BLaER1 (cell line): ENCODE measurements at regions not wholly inside any gene's neighbourhood (a gene's known extent, or its start where the extent isn't known, plus 50 kb on each side); places are given as distances from the start of the nearest gene placed in this dataset.

Source experiments
- H3K27ac ChIP-seq: shearing (Covaris generic); formaldehyde crosslinking; 2 replicates; pipeline ENCODE4 v1.8.1; 2022
- H3K27me3 ChIP-seq: shearing (Covaris generic); formaldehyde crosslinking; 2 replicates; pipeline ENCODE4 v1.8.1; 2022
- H3K36me3 ChIP-seq: shearing (Covaris generic); formaldehyde crosslinking; 2 replicates; pipeline ENCODE4 v1.8.1; 2022
- H3K4me1 ChIP-seq: shearing (Covaris generic); formaldehyde crosslinking; 2 replicates; pipeline ENCODE4 v1.8.1; 2022
- H3K4me2 ChIP-seq: shearing (Covaris generic); formaldehyde crosslinking; 2 replicates; pipeline ENCODE4 v1.8.1; 2022
- H3K4me3 ChIP-seq: shearing (Covaris generic); formaldehyde crosslinking; 2 replicates; pipeline ENCODE4 v1.8.1; 2022
- H3K9ac ChIP-seq: shearing (Covaris generic); formaldehyde crosslinking; 2 replicates; pipeline ENCODE4 v1.8.1; 2022
- H3K9me3 ChIP-seq: shearing (Covaris generic); formaldehyde crosslinking; 2 replicates; pipeline ENCODE4 v1.8.1; 2022
- H4K20me1 ChIP-seq: shearing (Covaris generic); formaldehyde crosslinking; 2 replicates; pipeline ENCODE4 v1.8.1; 2022
- Cebpa-rat ChIP-seq: shearing (Covaris generic); IDR thresholded peaks from 2 replicates; pipeline ENCODE4 v1.8.1; 2022

GRCh38 chr12:90899456-90900182, 55.4 kb downstream of the CCER1 start:
- Histone ChIP-seq H3K4me2 (no peak overlapping the region), H4K20me1 (no peaks in the 10 kb centered on the region), H3K36me3 (no peaks in the 10 kb centered on the region), H3K27ac (no peak overlapping the region), H3K27me3 (no peaks in the 10 kb centered on the region), H3K4me3 (no peak overlapping the region), H3K9me3 (no peaks in the 10 kb centered on the region), H3K9ac (no peak overlapping the region), H3K4me1 (no peaks in the 10 kb centered on the region)
- TF ChIP-seq Cebpa-rat = no peak

GRCh38 chr12:90897986-90898385, 57.0 kb downstream of the CCER1 start:
- Histone ChIP-seq H3K4me1 (no peaks in the 10 kb centered on the region), H3K9ac (no peak overlapping the region), H3K4me3 (no peak overlapping the region), H4K20me1 (no peaks in the 10 kb centered on the region), H3K27me3 (no peaks in the 10 kb centered on the region), H3K36me3 (no peaks in the 10 kb centered on the region), H3K4me2 (no peak overlapping the region), H3K27ac (no peak overlapping the region), H3K9me3 (no peaks in the 10 kb centered on the region)
- no peak for TF ChIP-seq Cebpa-rat

DNA sequence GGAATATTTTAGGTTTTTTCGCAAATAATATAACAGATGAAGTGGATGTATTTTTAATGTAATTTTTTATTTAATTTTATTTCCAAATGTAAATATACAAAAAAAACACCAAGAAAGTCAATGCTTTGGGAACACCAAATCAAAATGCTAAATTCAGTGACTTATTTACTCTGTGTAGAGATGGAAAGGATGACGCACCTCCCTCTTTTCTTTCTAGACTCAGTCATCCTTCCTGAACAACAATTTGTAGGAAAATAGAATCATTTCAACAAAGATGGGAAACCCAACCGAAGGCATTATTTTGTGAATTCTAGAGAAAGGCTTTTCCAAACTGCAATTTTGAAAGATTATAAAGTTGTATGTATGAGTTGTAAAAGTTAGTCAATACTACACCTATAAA, 57.7 kb downstream of the CCER1 start:
- H3K27me3 ChIP-seq = no peaks in the 10 kb centered on the region
- no peak for TF ChIP-seq Cebpa-rat
- H3K9ac ChIP-seq = no peak overlapping the region
- no peak overlapping the region for H3K4me3 ChIP-seq
- H4K20me1 ChIP-seq = no peaks in the 10 kb centered on the region
- no peak overlapping the region for H3K27ac ChIP-seq
- H3K9me3 ChIP-seq = no peaks in the 10 kb centered on the region
- no peaks in the 10 kb centered on the region for H3K4me1 ChIP-seq
- H3K4me2 ChIP-seq = no peak overlapping the region
- H3K36me3 ChIP-seq = no peaks in the 10 kb centered on the region

DNA sequence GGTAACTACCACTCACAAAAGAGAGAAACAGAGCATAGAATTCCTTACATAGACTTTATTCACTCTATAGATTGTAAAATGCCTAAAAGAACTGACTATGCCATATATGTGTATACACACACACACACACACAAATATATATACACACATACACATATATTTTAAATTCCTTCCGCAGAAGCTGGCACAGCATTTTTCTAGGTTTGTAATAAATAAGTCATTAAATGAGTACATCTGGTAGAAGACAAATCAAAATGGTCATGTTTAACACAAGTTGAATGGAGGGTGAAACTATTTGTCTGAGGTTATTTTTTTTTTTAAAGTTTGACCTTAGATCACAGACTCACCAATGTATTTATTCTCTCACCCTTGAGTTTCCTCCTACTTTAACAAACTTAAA, 58.2 kb downstream of the CCER1 start:
- H3K4me1 ChIP-seq = no peaks in the 10 kb centered on the region
- TF ChIP-seq Cebpa-rat = no peak
- H3K27me3 ChIP-seq = no peaks in the 10 kb centered on the region
- no peak overlapping the region for H3K9ac ChIP-seq
- H3K4me3 ChIP-seq = no peak overlapping the region
- H3K4me2 ChIP-seq = no peak overlapping the region
- H3K36me3 ChIP-seq = no peaks in the 10 kb centered on the region
- no peak overlapping the region for H3K27ac ChIP-seq
- H4K20me1 ChIP-seq = no peaks in the 10 kb centered on the region
- H3K9me3 ChIP-seq = no peaks in the 10 kb centered on the region

DNA sequence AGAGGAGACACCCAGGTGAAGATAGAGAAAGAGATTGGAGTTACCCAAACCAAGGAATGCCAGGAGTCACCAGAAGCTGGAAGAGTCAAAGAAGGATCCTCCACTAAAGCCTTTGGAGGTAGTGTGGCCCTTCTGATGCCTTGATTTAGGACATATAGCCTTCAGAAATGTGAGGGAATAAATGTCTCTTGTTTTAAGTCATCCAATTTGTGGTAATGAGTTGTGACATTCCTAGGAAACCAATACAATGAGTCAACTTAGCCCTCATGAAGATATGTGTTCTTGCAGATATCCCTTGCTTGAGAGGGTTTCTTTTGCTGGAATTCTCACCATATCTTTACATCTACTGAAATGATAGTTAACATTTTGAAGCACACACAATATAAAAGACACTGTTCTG, 58.8 kb downstream of the CCER1 start:
- TF ChIP-seq Cebpa-rat = no peak
- no peaks in the 10 kb centered on the region for H3K9me3 ChIP-seq
- no peaks in the 10 kb centered on the region for H3K4me1 ChIP-seq
- no peak overlapping the region for H3K27ac ChIP-seq
- no peak overlapping the region for H3K9ac ChIP-seq
- no peaks in the 10 kb centered on the region for H3K27me3 ChIP-seq
- H3K4me2 ChIP-seq = no peak overlapping the region
- no peaks in the 10 kb centered on the region for H3K36me3 ChIP-seq
- H4K20me1 ChIP-seq = no peaks in the 10 kb centered on the region
- no peak overlapping the region for H3K4me3 ChIP-seq

GRCh38 chr12:90888316-90888715, 66.7 kb downstream of the CCER1 start:
- no peaks in the 10 kb centered on the region for H4K20me1 ChIP-seq
- no peak overlapping the region for H3K4me2 ChIP-seq
- TF ChIP-seq Cebpa-rat = no peak
- H3K27me3 ChIP-seq = no peaks in the 10 kb centered on the region
- H3K4me1 ChIP-seq = no peaks in the 10 kb centered on the region
- no peak overlapping the region for H3K9ac ChIP-seq
- H3K27ac ChIP-seq = no peak overlapping the region
- no peaks in the 10 kb centered on the region for H3K36me3 ChIP-seq
- no peaks in the 10 kb centered on the region for H3K9me3 ChIP-seq
- H3K4me3 ChIP-seq = no peak overlapping the region

GRCh38 chr12:90883456-90883855, 71.5 kb downstream of the CCER1 start:
- no peak for TF ChIP-seq Cebpa-rat
- Histone ChIP-seq H4K20me1 (no peaks in the 10 kb centered on the region), H3K9ac (no peak overlapping the region), H3K4me3 (no peak overlapping the region), H3K27ac (no peak overlapping the region), H3K4me1 (no peaks in the 10 kb centered on the region), H3K4me2 (no peak overlapping the region), H3K36me3 (no peaks in the 10 kb centered on the region), H3K9me3 (no peaks in the 10 kb centered on the region), H3K27me3 (no peaks in the 10 kb centered on the region)

DNA sequence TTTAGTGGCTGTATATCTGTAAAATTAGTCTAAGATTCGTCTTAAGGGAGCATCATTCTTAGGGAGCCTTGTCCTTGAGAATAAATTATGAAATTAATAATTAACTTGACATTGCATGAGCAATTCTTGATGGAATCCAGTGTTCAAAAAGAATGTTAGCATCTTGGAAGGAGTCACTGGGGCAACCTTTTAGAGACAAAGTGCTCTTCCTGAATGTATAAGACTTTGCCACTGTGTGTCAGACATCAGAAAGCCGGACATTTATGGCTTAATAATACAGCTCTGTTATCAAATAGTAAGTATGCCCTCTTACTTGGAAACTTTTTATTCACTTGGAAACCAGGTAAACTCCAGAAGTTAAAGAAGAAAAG, 83.3 kb downstream of the CCER1 start:
- Histone ChIP-seq H3K4me2 (no peak overlapping the region), H3K4me3 (no peak overlapping the region), H3K4me1 (no peaks in the 10 kb centered on the region), H3K9ac (no peak overlapping the region), H3K36me3 (no peaks in the 10 kb centered on the region), H3K27me3 (no peaks in the 10 kb centered on the region), H4K20me1 (no peaks in the 10 kb centered on the region), H3K27ac (no peak overlapping the region), H3K9me3 (no peaks in the 10 kb centered on the region)
- no peak for TF ChIP-seq Cebpa-rat

DNA sequence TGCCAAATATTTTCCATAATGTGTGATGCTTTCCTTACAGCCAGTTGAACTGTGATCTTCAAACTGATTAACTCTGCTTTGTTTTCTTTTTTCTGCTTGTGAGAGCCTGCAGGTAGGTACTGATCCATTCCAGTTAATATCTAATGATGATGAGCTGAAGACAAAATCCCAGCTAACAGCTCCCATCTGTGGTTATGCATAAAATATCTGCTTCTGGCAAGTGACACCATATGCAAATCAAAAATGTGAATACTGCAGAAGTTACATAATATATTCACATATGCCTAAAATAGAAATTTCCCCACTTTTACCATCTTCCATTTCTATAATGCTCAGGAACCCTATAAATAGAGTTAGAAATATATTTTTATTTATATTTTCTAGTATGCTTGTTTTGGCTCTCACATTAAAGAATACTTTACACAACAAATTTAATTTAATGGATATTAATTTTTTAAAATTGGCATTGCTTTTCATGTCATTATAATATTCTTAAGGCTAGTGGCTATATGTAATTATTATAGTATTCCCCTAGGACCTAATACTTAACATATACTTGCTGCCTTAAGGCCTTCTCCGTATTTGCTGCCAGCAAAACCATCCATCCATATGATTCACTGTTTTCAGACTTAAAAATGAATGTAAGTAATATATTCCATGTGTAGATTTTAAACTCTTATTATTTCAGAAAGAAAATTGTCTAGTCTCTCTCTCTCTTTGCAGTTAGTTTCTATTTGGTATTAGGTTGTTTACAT, 83.8 kb downstream of the CCER1 start:
- no peaks in the 10 kb centered on the region for H3K4me1 ChIP-seq
- H3K27ac ChIP-seq = no peak overlapping the region
- H3K4me2 ChIP-seq = no peak overlapping the region
- H3K9me3 ChIP-seq = no peaks in the 10 kb centered on the region
- no peaks in the 10 kb centered on the region for H3K36me3 ChIP-seq
- no peak overlapping the region for H3K4me3 ChIP-seq
- H3K9ac ChIP-seq = no peak overlapping the region
- TF ChIP-seq Cebpa-rat = no peak
- H4K20me1 ChIP-seq = no peaks in the 10 kb centered on the region
- H3K27me3 ChIP-seq = no peaks in the 10 kb centered on the region

GRCh38 chr12:90868626-90869025, 86.3 kb downstream of the CCER1 start:
- H3K4me2 ChIP-seq = no peak overlapping the region
- TF ChIP-seq Cebpa-rat = no peak
- H3K36me3 ChIP-seq = no peaks in the 10 kb centered on the region
- H3K9me3 ChIP-seq = no peaks in the 10 kb centered on the region
- H3K27ac ChIP-seq = no peak overlapping the region
- H3K4me3 ChIP-seq = no peak overlapping the region
- H3K4me1 ChIP-seq = no peaks in the 10 kb centered on the region
- no peaks in the 10 kb centered on the region for H4K20me1 ChIP-seq
- H3K27me3 ChIP-seq = no peaks in the 10 kb centered on the region
- no peak overlapping the region for H3K9ac ChIP-seq

DNA sequence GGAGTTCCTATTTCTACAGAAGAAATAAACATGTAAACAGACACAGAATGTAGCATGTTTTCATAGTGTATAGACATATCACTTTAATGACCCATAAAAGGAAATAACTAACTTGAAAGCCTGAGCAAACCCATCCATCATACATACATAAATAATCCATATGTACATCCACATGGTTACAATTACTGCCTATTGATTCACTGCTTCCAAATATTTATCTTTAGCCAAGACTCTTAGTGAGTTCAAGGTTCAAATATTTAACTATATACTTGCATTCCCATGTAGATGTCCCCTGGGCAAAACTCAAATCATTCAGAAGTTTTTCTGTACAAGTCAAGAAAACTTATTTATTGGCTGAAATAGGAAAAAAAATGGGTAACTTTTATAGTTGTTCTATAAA, 95.4 kb downstream of the CCER1 start:
- Histone ChIP-seq H3K27ac (no peak overlapping the region), H3K4me2 (no peak overlapping the region), H3K36me3 (no peaks in the 10 kb centered on the region), H3K9me3 (no peaks in the 10 kb centered on the region), H4K20me1 (no peaks in the 10 kb centered on the region), H3K4me1 (no peaks in the 10 kb centered on the region), H3K27me3 (no peaks in the 10 kb centered on the region), H3K4me3 (no peak overlapping the region), H3K9ac (no peak overlapping the region)
- no peak for TF ChIP-seq Cebpa-rat
